Adrenal gland (tissue), 5 donors: ENCODE measurements at regions not wholly inside any gene's neighbourhood (a gene's known extent, or its start where the extent isn't known, plus 50 kb on each side); places are given as distances from the start of the nearest gene placed in this dataset.

Experiments
- POLR2A ChIP-seq, 2 donors: fragments of 450-650 bp; IDR thresholded peaks; one replicate each; pipeline ENCODE4 v1.6.1; 2017; ENCODE audit warnings: antibody characterized with exemption in 2 of 2, mild to moderate bottlenecking in 2 of 2, moderate library complexity in 1 of 2
- TF ChIP-seq, protein P1 (sequence below), 6 experiments: fragments of 450-650 bp in 4 of 6; fragments of 200-600 bp in 2 of 6; sonication (generic) in 1 of 6; IDR thresholded peaks; 1 replicate in 5 of 6; 2 replicates in 1 of 6; pipeline versions ENCODE4 v1.5.1 to v1.8.0; 2016 to 2021; ENCODE audit warnings: antibody characterized with exemption in 6 of 6, mild to moderate bottlenecking in 2 of 6, moderate library complexity in 1 of 6
- donor health status: DM: no; HTN: no; CAD: no.

DNA sequence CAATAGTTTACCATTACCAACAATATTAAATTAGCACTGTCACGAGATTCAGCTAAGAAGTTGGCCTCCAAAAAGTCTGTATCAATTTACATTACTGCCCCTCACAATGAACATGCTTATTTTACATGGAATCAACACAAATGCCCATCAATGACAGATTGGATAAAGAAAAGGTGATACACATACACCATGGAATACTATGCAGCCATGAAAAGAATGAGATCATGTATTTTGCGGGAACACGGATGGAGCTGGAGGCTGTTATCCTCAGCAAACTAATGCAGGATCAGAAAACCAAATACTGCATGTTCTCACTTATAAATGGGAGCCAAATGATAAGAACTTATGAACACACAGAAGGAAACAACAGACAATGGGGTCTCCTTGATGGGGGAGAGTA, 211.8 kb upstream of the RREB1 start:
- no peak for TF ChIP-seq POLR2A (IDR thresholded peaks at IDR 0.05)
- TF ChIP-seq, protein P1, sequence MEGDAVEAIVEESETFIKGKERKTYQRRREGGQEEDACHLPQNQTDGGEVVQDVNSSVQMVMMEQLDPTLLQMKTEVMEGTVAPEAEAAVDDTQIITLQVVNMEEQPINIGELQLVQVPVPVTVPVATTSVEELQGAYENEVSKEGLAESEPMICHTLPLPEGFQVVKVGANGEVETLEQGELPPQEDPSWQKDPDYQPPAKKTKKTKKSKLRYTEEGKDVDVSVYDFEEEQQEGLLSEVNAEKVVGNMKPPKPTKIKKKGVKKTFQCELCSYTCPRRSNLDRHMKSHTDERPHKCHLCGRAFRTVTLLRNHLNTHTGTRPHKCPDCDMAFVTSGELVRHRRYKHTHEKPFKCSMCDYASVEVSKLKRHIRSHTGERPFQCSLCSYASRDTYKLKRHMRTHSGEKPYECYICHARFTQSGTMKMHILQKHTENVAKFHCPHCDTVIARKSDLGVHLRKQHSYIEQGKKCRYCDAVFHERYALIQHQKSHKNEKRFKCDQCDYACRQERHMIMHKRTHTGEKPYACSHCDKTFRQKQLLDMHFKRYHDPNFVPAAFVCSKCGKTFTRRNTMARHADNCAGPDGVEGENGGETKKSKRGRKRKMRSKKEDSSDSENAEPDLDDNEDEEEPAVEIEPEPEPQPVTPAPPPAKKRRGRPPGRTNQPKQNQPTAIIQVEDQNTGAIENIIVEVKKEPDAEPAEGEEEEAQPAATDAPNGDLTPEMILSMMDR (IDR thresholded peaks at IDR 0.05) = no peak
